RWPE2 (cell line): ENCODE measurements at regions not wholly inside any gene's neighbourhood (a gene's known extent, or its start where the extent isn't known, plus 50 kb on each side); places are given as distances from the start of the nearest gene placed in this dataset.

Experiments
- ATAC-seq: fragments of 200-7000 bp; cut with Tn5 transposase; 3 replicates; pipeline ENCODE4 v1.9.1; 2021; ENCODE audit warnings: low read depth
- DNase-seq: peaks from one replicate; pipeline ENCODE4 v3.0.0-alpha.2; 2020; ENCODE audit warnings: low spot score
- H3K27ac ChIP-seq: fragments of 450-650 bp; 2 replicates; pipeline ENCODE4 v1.5.1; 2017; ENCODE audit warnings: mild to moderate bottlenecking; ENCODE audit not compliant: poor library complexity, severe bottlenecking
- H3K27me3 ChIP-seq: fragments of 250-450 bp; sonication (Bioruptor Pico); 2 replicates; pipeline ENCODE4 v1.5.1; 2021; ENCODE audit warnings: mild to moderate bottlenecking, moderate library complexity; ENCODE audit not compliant: insufficient read depth, poor library complexity, severe bottlenecking
- H3K36me3 ChIP-seq: fragments of 250-450 bp; sonication (Bioruptor Pico); 2 replicates; pipeline ENCODE4 v1.5.1; 2020; ENCODE audit warnings: low read depth, mild to moderate bottlenecking, moderate library complexity
- H3K4me1 ChIP-seq: fragments of 250-450 bp; sonication (Bioruptor Pico); 2 replicates; pipeline ENCODE4 v1.5.1; 2021; ENCODE audit warnings: mild to moderate bottlenecking, moderate library complexity; ENCODE audit not compliant: insufficient read depth, poor library complexity, severe bottlenecking
- H3K4me3 ChIP-seq: fragments of 250-450 bp; sonication (Bioruptor Pico); 2 replicates; pipeline ENCODE4 v1.5.1; 2021; ENCODE audit warnings: mild to moderate bottlenecking, moderate library complexity; ENCODE audit not compliant: severe bottlenecking
- H3K9me3 ChIP-seq: fragments of 250-450 bp; sonication (Bioruptor Pico); 2 replicates; pipeline ENCODE4 v1.5.1; 2021; ENCODE audit warnings: mild to moderate bottlenecking, moderate library complexity; ENCODE audit not compliant: severe bottlenecking
- TF ChIP-seq, protein P1 (sequence below): fragments of 450-650 bp; IDR thresholded peaks from one replicate; pipeline ENCODE4 v1.5.1; 2017; ENCODE audit warnings: mild to moderate bottlenecking, moderate library complexity; ENCODE audit not compliant: poor library complexity, severe bottlenecking

DNA sequence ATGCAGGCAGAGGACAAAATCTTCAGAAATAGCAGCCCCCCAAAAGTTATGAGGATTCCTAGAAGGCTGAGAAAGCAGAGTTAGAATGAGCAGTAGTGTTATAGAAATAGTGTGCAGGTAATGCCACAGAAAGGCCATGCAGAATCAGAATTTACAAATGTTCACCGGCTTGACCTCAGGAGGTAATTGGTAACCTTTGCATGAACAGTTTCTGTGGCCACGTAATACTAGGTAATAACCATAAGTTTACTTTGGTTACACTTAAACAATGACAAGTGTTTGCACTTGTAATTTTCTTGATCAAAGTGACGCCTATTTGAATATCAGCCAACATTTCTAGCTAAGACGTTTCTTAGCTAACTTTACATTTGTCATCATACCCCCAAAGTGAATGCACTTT is 393.6 kb downstream of the GPAT3 start:
- Histone ChIP-seq H3K27ac (no peak overlapping the region), H3K9me3 (no peaks in the 10 kb centered on the region), H3K4me1 (no peaks in the 10 kb centered on the region), H3K27me3 (no peaks in the 10 kb centered on the region), H3K36me3 (no peaks in the 10 kb centered on the region), H3K4me3 (no peak overlapping the region)
- TF ChIP-seq, protein P1, sequence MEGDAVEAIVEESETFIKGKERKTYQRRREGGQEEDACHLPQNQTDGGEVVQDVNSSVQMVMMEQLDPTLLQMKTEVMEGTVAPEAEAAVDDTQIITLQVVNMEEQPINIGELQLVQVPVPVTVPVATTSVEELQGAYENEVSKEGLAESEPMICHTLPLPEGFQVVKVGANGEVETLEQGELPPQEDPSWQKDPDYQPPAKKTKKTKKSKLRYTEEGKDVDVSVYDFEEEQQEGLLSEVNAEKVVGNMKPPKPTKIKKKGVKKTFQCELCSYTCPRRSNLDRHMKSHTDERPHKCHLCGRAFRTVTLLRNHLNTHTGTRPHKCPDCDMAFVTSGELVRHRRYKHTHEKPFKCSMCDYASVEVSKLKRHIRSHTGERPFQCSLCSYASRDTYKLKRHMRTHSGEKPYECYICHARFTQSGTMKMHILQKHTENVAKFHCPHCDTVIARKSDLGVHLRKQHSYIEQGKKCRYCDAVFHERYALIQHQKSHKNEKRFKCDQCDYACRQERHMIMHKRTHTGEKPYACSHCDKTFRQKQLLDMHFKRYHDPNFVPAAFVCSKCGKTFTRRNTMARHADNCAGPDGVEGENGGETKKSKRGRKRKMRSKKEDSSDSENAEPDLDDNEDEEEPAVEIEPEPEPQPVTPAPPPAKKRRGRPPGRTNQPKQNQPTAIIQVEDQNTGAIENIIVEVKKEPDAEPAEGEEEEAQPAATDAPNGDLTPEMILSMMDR, result no peak
- no peak for DNase-seq
- no peak for ATAC-seq

- Histone ChIP-seq H3K4me3 (no peak overlapping the region), H3K4me1 (no peaks in the 10 kb centered on the region), H3K9me3 (no peaks in the 10 kb centered on the region), H3K27me3 (no peaks in the 10 kb centered on the region), H3K27ac (no peak overlapping the region), H3K36me3 (no peaks in the 10 kb centered on the region)
- no peak for ATAC-seq
- TF ChIP-seq, protein P1, result no peak
- DNase-seq, result no peak
These were observed 391.0 kb downstream of the GPAT3 start for GRCh38 chr4:83926950-83927349.

DNA sequence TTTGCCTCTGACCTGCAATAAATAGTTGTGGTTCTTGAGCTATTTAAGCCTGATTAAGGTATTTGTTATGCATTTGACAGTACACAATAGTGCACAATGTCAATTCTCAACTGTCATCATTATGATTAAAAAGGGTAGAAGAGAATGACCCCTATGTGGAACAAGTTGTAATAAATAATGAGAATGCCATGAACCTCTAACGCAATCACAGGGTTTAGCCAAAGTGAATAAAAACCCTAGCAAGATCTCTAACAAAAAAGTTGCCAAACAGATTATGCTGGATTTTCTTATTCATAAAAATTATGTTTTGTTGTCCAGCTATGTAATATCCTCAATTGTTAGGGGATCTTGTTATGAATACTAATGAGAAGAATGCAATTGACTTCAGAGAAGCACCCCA is 387.4 kb downstream of the GPAT3 start:
- ATAC-seq (no peak), DNase-seq (no peak)
- Histone ChIP-seq H3K36me3 (no peaks in the 10 kb centered on the region), H3K27me3 (no peaks in the 10 kb centered on the region), H3K27ac (no peak overlapping the region), H3K4me3 (no peak overlapping the region), H3K9me3 (no peaks in the 10 kb centered on the region), H3K4me1 (no peaks in the 10 kb centered on the region)
- TF ChIP-seq, protein P1, result no peak

- TF ChIP-seq, protein P1, result no peak
- no peaks in the 10 kb centered on the region for H3K36me3 ChIP-seq
- H3K4me3 ChIP-seq, result no peak overlapping the region
- no peak overlapping the region for H3K27ac ChIP-seq
- no peaks in the 10 kb centered on the region for H3K27me3 ChIP-seq
- no peaks in the 10 kb centered on the region for H3K4me1 ChIP-seq
- H3K9me3 ChIP-seq, result no peaks in the 10 kb centered on the region
- DNase-seq (no peak), ATAC-seq (no peak)
These were observed 386.5 kb downstream of the GPAT3 start for GRCh38 chr4:83922402-83922801.

GRCh38 chr4:83921124-83921523 is 385.2 kb downstream of the GPAT3 start:
- TF ChIP-seq, protein P1, result no peak

More at GRCh38 chr4:83921124-83921523, 385.2 kb downstream of the GPAT3 start:
- ATAC-seq (no peak), DNase-seq (no peak)
- H3K27me3 ChIP-seq, result no peaks in the 10 kb centered on the region
- no peaks in the 10 kb centered on the region for H3K9me3 ChIP-seq
- H3K4me3 ChIP-seq, result no peak overlapping the region
- no peak overlapping the region for H3K27ac ChIP-seq
- H3K36me3 ChIP-seq, result no peaks in the 10 kb centered on the region
- H3K4me1 ChIP-seq, result no peaks in the 10 kb centered on the region
